Fibroblast of pulmonary artery (primary cell): ENCODE measurements at regions not wholly inside any gene's neighbourhood (a gene's known extent, or its start where the extent isn't known, plus 50 kb on each side); places are given as distances from the start of the nearest gene placed in this dataset.

Experiments used
- DNase-seq: peaks from one replicate; pipeline ENCODE4 v3.0.0-alpha.2; 2010; ENCODE audit warnings: low read depth
- H3K4me3 ChIP-seq: replicated peaks from 2 replicates; pipeline ENCODE4 v1.5.1; 2011; ENCODE audit warnings: low read depth, mild to moderate bottlenecking, control low read depth, low read length, moderate library complexity
- CTCF ChIP-seq: IDR thresholded peaks from 2 replicates; pipeline ENCODE4 v1.5.1; 2011; ENCODE audit warnings: mild to moderate bottlenecking, control low read depth, low read length, inconsistent platforms; ENCODE audit errors: missing control alignments

- DNase-seq: no peak
- H3K4me3 ChIP-seq: no peak overlapping the region
- TF ChIP-seq CTCF: no peak
Measured at GRCh38 chr6:18784794-18785193, 397.6 kb downstream of the RNF144B start.

- no peak for DNase-seq
- TF ChIP-seq CTCF: no peak
- no peak overlapping the region for H3K4me3 ChIP-seq
Measured at GRCh38 chr6:18785810-18786490, 398.8 kb downstream of the RNF144B start.

GRCh38 chr6:18792866-18793265, 405.7 kb downstream of the RNF144B start:
- TF ChIP-seq CTCF: no peak
- H3K4me3 ChIP-seq: no peak overlapping the region
- no peak for DNase-seq

GRCh38 chr6:18795726-18796125, 408.6 kb downstream of the RNF144B start:
- TF ChIP-seq CTCF: no peak
- no peak for DNase-seq
- H3K4me3 ChIP-seq: no peak overlapping the region

GRCh38 chr6:18820725-18821124, 433.6 kb downstream of the RNF144B start:
- no peak overlapping the region for H3K4me3 ChIP-seq
- no peak for DNase-seq
- no peak for TF ChIP-seq CTCF

- peak; percentile 26 for DNase-seq
- no peak overlapping the region for H3K4me3 ChIP-seq
- TF ChIP-seq CTCF: peak; percentile 38
Measured at GRCh38 chr6:18823782-18824386, 436.7 kb downstream of the RNF144B start.
